Right hindlimb (tissue), 1 donor: ENCODE measurements at regions not wholly inside any gene's neighbourhood (a gene's known extent, or its start where the extent isn't known, plus 50 kb on each side); places are given as distances from the start of the nearest gene placed in this dataset.

ENCODE experiments used
- DNase-seq: peaks from one replicate; pipeline ENCODE4 v3.0.0-alpha.2; 2018

DNA sequence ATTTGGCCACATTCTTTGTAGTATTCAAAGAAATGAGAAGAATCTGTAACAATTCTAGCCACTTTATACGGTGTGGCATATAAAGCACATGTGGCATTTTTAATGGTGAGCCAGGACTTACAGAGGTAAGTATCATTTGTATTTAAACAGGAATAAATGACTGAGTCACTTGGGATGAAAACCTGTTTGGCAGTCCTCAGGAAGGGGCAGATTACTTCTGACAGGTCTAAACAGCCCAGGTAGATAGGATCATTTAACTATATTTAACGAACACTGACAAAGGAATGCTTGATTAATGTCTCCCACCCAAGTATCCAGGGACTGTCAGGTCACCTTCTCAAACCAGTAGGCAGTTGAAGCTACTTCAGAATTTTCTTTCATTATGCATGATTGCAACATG is 241.5 kb upstream of the SATB1 start:
- DNase-seq = no peak

DNA sequence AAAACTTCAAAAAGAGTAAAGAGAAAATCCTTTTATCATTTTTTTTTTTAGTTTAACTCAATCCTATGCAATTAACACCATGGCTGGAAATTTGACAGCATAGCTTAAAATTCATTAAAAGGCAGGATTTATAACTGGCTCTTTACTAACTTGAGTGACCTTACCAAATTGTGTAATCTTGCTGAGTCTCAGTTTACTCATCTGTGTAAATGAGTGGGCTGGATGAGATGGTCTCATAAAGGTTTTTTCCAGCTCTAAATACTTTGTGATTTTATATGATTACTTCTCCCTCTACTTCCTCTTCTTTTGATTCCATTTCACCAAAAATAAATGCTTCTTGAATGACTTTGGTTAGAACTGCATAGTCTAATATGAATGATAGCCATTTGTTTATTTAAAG is 234.9 kb upstream of the SATB1 start:
- no peak for DNase-seq

DNA sequence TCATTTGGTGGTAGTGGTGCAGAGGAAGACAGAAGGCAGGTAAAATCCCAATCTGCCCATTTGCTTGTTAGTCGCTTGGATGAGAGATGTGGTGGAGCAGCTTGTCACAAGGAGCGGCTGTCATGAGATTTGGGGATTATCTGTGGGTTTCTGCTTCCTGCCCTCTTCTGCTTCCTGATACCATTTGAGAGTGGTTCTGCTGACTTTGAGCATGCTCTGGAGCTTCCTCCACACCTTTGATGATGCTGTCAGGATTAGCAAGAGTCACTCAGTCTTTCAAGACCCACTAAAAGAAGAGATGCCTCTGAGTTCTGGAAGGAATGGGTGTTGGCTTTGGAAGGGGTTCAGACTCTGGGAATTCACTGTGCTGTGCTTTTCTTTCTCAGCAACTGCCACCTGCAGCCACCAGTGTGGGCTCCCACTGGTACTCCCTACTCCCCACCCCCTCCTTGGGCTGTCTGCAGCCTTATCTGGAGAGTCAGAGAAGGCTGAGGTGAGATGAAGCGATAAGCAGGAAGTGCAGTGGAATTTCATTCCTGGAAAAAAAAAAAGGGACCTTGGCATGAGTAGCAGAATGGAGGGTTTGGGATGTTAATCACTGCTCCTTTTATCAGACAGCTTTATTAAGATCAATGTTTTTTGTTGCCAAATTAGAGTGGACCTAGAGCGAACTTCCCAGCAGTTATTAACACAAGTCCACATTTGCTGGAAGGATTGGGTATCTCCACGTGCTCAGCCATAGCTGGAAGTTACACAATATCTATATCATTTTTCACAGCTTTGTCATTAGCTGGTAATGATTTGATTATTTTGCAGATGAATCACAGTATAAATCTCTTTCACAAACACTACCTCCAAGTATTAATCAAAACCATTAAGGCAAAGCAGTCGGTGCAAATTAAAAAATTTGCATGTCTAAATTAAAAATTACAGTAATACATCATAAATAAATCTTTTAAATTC is 233.0 kb upstream of the SATB1 start:
- DNase-seq = no peak

DNA sequence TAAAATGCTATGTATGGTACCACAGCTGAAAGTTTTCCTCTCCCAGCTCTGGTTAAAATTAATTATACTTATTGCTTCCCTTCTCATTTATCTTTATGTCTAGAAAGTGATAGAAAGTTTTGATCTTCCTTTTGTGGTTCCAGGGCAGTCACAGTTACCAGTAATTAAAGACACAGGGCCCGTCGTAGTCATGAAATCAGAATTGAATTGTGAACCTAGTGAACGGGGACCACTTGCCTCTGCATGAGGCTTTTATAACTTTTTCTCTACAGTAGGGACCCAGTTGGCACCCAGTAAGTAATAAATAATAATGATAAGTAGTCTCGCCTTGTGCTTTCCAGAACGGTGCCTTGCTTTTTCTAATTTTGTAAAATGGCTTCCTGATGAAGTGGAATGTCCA is 231.7 kb upstream of the SATB1 start:
- no peak for DNase-seq

DNA sequence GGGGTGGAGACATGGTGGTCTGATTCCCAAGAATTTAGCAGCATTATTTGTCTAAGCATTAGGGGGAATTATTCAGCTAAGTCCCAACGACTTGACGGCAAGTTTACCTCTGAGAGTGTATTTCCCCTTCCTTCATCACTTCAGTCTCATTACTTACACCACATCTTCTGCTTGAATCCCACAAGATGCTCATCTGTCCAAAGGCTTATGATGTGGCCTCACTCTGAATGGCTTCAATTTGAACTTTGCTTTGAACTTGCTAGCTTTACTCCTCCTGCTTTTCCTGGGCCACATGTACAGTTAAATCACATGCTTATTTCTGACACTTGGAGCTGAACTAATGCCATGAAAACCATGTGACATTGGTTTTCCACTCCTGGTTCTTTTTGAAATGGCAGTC is 231.3 kb upstream of the SATB1 start:
- no peak for DNase-seq

DNA sequence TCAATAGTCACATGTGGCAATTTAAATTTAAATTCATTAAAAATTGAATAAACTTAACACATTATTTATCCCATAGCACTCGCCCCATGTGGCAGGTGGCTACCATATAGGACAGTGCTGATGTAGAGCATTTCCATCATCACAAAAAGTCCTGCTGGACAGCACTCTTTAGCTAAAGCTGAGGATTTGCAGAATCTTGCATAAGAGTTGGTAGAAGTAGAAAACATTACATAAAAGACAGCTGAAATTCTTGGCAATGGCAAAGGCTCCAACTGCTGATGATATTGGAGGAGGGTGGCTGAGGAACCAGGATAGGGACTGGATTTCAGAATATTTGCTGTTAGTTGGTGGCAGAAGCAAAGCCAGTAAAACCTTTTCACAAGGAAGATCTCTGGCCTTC is 230.7 kb upstream of the SATB1 start:
- DNase-seq = no peak

DNA sequence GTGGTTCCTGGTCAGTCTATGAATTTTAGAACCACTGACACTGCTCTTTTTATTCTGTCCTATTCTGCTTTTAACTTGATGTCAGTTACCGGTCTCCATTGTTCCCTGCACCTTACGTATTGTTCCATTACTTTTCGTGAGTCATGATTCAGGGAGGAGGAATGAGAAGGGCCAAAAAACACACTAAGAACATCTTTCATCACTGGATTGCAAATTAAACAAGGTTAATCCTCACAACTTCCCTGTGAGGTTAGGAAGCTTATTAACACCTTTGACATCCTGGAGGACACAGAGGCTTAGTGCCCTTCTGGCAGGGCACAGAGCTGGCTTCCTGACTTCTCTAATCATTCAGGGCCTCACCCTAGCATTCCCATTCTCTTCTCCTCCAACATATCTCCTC is 227.6 kb upstream of the SATB1 start:
- no peak for DNase-seq

DNA sequence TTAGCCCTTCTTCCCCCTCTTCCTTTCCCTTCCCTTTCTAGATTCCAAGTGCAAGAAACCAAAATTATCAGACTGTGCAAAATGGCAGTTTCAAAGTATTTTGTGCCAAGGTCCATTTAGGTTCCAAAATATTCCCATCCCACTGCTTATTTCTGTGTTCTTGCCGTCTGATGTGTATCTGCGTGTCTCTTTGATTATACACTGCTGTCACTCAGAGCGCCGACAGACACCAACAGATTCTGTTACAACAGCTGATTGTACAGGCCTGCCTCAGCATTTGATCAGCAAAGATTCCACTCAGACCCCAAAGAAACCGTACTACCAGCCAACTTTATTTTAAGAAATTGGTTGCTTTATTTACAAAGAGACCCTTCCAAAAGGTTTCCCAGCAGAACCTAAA is 225.6 kb upstream of the SATB1 start:
- no peak for DNase-seq

DNA sequence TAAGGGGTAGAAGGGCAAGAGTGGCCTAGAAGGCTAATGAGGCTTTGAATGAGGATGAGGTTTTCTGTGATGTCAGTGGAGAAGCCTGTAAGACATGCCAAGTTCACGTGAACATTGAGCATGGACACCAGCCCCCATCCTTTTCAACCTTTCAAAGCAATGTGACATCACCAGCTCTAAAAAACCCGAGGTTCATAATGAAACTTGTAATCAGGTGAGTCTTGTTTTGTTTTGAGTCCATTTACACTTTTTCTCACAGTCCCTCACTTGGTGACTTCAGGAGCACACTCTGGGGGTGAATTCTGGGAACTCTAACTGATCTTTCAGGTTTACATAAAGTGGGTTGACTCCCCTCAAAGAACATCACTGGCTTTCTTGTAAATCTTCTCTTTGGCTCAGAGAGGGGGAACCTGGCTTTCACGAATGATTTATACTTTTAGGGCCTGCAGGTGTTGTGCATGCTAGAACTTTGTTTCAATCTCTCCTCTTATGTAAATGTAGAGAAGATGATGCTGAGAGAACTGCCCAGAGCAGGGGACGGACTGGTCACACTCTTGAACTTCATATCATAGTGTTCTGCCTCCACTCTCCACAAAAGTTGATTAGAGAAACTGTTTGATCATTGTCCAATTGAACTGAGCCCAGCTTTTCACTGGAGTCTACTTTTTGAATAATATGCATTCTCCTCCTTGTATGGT is 224.7 kb upstream of the SATB1 start:
- DNase-seq = no peak

DNA sequence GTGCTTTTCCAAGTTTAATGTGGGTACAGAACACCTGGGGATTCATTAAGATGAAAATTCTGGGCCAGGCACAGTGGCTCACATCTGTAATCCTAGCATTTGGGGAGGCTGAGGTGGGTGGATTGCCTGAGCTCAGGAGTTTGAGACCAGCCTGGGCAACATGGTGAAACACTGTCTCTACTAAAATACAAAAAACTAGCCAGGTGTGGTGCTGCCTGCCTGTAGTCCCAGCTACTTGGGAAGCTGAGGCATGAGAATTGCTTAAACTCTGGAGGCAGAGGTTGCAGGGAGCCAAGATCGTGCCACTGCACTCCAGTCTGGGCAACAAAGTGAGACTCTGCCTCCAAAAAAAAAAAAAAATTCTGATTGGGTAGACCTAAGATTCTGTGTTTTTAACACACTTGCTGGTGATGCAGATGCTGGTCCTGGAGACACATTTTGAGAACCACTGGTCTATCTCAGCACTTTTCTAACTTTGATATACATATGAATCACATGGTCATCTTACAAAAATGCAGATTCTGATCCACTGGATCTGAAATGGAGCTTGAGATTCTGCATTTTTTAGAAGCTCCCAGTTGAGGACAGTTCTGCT is 223.8 kb upstream of the SATB1 start:
- DNase-seq = no peak

DNA sequence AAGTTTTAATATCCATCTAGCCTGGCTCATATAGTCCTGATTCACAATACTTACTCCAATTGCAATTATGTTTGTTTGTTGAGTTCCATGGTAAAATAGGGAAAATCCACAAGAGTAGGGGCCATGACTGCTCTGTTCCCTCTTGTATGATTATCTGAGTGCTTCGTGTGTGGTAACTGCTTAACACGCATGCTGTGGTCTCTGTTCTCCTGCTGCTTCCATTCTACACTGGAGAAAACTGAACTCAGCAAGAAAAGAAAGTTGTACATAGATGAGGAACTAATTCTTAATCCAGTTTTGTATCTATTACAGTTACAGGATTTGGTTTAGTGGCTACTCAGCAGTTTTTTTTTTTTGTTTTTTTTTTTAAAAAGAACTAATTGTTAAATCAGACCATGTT is 223.0 kb upstream of the SATB1 start:
- DNase-seq = no peak

DNA sequence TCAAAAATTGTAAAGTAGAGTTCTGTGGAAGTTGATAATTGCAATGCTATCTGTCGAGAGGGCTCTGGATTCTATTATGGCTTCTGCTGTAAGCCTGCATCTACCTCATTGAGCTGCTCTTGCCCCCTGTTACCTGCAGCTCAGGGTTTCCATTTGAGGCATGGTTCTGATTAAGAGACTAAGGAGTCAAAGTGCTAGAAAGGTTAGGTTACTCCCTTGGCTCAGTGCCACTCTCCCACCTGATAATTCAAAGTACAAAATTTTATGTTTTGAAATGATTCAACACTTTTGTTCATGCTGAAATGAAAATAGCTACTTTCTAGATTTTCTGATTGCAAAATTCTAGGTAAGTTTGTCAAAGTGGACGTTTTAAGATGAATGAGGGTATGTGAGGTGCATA is 220.5 kb upstream of the SATB1 start:
- DNase-seq = no peak

DNA sequence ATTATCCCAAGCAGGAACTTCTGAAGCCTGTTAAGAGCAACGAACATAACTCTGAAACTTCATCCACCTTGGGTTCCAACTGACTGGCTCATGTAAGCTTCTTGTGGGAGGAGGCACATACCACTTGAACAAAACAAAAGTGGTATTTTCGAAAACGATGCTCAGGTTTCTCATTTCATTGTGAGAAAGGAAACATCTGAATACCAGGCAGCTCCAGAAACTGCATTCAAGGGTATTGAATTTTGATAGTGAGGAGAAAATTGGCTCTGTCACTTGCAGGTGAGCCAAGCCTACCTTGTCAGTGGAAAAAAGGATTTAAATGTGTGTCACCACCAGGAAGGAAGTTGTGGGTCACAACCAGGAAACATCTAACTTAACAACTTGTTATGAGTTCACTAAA is 218.1 kb upstream of the SATB1 start:
- no peak for DNase-seq

DNA sequence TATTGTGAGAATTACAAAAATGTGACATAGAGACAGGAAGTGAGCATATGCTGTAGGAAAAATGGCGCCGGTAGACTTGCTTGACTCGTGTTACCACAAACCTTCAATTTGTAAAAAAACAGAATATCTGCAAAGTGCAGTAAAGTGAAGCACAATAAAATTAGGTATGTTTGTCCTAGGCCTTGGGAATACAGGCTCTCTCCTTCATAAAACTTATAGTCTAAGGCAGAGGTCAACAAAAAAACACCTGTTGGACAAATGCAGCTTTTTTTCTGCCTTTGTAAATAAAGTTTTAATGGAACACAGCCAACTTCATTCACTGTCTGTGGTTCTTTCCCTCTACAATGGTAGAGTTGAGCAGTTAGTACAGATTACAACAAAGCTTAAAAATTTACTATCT is 216.8 kb upstream of the SATB1 start:
- DNase-seq = no peak

DNA sequence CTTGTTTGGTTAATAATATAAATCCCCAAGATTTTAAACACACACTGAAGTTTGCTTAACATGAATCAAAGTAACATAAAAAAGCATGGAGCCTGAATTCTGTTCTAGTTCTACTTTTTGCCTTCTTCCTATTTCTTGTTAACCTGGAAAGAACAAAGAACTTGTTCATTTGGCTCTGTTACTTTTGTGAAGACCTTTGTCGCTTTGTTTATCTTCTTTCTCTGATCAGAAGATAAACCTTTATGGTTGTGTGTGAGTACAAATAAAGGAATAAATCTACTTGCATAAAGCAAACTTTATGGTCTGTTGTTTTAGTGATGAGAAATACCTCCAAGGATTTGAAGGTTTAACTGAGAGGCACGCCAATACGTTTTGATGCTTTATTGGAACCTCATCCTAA is 210.1 kb upstream of the SATB1 start:
- no peak for DNase-seq

DNA sequence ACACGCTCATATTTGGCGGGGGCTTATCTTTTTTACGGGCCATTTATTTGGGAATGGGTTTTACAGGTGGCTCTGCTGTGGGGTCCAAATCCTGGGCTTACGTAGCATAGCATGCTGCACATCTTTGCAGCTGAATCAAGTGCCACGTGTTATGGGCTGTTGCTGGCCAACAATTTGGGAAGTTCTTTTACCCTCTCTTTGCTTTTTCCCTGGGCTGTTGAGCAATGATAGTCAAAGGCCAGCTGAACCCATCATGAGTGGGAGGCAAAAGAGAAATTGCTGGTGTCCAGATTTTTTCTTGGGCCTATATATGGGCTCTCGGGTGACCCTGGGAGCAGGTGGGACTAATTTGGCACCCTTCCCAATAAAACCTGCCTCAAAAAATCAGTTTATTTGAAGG is 209.3 kb upstream of the SATB1 start:
- DNase-seq = no peak

DNA sequence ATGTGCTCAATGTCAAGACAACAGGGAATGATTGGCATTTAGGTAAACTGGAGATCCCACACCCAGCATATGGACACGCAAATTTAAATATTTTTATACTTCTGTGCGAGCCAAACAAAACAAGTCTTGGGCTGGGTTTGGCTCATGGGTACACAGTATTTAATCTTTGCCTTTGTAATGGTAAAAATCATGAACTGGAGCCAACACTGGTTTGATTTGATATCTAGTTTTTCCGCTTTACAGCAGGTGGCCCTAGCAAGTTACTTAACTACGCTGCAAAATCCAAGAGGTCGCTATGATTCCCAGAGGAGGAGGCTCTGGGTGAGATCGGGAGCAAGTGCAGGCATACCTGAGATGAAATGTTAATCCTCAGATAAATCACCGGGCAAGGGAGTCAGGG is 207.9 kb upstream of the SATB1 start:
- no peak for DNase-seq

DNA sequence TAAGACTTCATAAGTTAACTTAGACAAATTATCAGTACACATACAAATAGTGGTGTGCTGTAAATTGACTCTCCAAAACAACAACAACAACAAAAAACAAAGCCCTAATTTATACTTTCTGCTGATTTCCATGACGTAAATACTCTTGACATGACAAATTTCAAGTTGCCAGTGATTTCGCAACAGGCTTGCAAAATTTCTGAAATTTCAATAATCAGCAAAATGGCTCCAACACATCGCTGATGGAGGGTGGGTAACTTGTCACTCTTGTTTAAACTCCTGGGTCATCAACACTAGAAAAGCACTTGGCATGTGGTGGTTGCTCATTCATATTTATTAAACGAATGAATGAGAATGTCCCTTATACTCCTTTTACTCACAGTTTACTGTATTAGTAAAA is 205.2 kb upstream of the SATB1 start:
- DNase-seq = no peak

DNA sequence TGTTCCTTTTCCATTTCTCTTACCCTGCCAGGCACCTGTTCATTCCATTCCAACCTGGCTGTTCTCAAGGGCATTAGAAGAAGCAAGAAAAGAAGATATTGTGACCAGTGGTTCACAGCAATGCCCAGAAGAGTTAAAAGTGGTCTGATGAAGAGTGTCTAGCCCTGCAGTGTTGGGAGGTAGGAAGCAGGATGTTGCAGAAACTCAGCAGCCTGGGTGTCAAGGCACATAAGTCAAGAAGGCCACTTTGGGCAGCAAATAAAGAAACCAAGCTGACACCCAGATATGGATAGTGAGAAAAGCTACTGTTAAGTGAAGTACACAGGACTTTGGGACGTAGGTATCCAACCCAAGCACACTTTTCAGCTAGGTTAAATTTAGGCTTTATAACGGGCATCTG is 199.9 kb upstream of the SATB1 start:
- no peak for DNase-seq

DNA sequence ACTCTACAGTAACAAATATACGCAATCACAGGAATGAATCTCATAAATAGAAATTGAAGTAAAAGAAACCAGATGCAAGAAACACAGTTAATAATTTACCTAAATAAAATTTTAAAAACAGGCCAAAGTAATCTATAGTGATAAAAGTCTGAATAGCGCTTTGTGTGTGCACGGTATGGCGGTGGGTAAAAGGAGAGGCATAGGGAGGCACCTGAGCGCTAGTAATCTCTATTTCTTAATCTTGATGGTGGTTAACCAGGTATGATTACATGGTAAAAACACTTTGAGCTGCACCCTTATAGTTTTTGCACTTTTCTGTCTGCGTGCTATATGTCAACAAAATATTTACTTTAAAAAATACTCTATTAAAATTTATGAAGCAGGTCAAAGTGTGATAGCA is 198.1 kb upstream of the SATB1 start:
- DNase-seq = no peak

DNA sequence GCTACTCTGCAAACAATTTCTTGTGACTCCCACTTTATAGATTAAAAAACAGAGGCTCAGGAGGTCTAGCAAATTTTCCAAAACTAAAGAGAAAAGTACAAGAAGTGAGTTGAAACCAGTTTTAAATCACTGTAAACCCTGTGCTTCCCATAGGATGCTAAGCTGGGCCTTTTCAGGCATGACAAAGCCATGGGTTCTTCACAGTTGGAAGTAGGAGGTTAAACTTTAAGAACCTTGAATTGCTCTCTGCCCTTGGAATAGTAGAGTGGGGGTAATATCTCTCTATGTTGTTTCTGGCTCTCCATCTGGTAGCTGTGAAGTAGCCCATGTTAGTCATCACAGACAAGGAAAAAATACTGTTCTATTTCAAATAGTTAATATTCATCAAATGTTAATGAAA is 193.6 kb upstream of the SATB1 start:
- DNase-seq = no peak

DNA sequence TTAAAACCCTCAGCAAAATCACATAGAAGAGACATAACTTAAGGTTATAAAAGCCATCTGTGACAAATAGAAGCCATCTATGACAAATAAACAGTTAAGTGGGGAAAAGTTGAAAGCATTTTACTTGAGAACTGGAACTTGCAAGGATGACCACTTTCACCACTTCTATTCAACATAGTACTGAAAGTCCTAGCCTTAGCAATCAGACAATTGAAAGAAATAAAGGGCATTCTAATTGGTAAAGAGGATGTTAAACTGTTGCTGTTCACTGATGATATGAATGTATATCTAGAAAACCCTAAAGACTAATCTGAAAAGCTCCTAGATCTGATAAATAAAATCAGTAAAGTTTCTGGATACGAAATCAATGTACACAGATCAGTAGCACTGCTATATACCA is 186.9 kb upstream of the SATB1 start:
- DNase-seq = no peak

DNA sequence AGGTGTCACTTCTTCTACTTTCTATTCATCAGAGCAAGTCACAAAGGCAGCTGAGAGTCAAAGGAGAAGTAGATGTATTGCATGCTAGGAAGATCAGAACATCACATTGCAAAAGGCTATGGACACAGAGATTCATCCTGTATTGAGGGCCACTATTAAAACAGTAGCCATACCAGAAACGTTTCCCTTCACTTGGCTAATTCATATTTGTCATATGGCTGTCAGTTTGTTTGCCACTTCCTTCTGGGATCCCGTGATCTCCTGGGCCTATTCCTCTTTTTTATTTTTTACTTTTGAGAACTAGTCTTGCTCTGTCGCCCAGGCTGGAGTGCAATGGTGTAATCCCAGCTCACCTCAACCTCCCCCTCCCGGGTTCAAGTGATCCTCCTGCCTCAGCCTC is 184.0 kb upstream of the SATB1 start:
- DNase-seq = no peak

DNA sequence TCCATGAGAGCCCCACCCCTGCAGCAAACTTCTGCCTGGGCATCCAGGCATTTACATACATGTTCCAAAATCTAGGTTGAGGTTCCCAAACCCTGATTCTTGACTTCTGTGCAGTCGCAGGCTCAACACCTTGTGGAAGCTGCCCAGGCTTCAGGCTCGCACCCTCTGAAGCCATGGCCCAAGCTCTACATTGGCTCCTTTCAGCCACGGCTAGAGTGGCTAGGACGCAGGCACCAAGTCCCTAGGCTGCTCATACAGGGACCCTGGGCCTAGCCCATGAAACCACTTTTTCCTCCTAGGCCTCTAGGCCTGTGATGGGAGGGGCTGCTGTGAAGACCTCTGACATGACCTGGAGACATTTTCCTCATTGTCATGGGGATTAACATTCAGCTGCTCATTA is 172.8 kb upstream of the SATB1 start:
- DNase-seq = no peak
